K562 (cell line): ENCODE measurements at regions not wholly inside any gene's neighbourhood (a gene's known extent, or its start where the extent isn't known, plus 50 kb on each side); places are given as distances from the start of the nearest gene placed in this dataset.

ENCODE experiments used
- ATAC-seq: fragments of 200-7000 bp; cut with Tn5 transposase; 3 replicates; pipeline ENCODE4 v1.9.1; 2020; ENCODE audit warnings: moderate library complexity
- BruUV-seq: library from RNA; stranded (reverse); fragments of 400-500 nt; replicated peaks from 2 replicates; lab custom pipeline; 2021; lab: Mats Ljungman, UMichigan
- CTCF ChIA-PET: fragments of 300-600 bp; formaldehyde crosslinking; extraction: SDS; loops from one replicate; lab custom pipeline; 2021; ENCODE audit warnings: low intra/inter-chr PET ratio; lab: Yijun Ruan, JAX
- POLR2A ChIA-PET: fragments of 300-600, 350-650 bp; sonication (Branson Sonifier 250); formaldehyde crosslinking; extraction: SDS; loops from one replicate; lab custom pipeline; 2021; ENCODE audit warnings: antibody characterized with exemption, inconsistent platforms; lab: Yijun Ruan, JAX
- DNase-seq, 4 experiments: peaks; one replicate each; pipeline versions ENCODE4 v3.0.0 to v3.0.0-alpha.2; 2011 to 2018; ENCODE audit warnings: low spot score in 3 of 4, mixed read lengths in 3 of 4; ENCODE audit errors: extremely low read depth in 1 of 4
- FAIRE-seq: peaks from 2 replicates; lab custom pipeline; 2011; peaks lifted over from hg19 to GRCh38; lab: Jason Lieb, UNC
- H2AFZ ChIP-seq: 2 replicates; pipeline ENCODE4 v1.6.0; 2011; ENCODE audit warnings: low read depth, low read length, control low read depth, inconsistent platforms
- H3K27ac ChIP-seq: fragments of 200-600 bp; 3 replicates; pipeline ENCODE4 v1.8.0; 2011; ENCODE audit warnings: low read depth, mild to moderate bottlenecking, control low read depth, inconsistent platforms, low read length, moderate library complexity, mixed read lengths; ENCODE audit errors: extremely low read depth
- H3K27me3 ChIP-seq, 2 experiments: fragments of 300-600 bp in 1 of 2; 2 replicates in 1 of 2; 3 replicates in 1 of 2; pipeline versions ENCODE4 v1.6.0 to v1.8.0; 2011; ENCODE audit warnings: inconsistent platforms in 2 of 2, low read length in 2 of 2, mild to moderate bottlenecking in 1 of 2, mixed read lengths in 1 of 2, moderate library complexity in 1 of 2; ENCODE audit not compliant: control insufficient read depth in 2 of 2, insufficient read depth in 2 of 2
- H3K36me3 ChIP-seq: fragments of 300-600 bp; 3 replicates; pipeline ENCODE4 v1.8.0; 2011; ENCODE audit warnings: mild to moderate bottlenecking, low read length, inconsistent platforms; ENCODE audit not compliant: control insufficient read depth, insufficient read depth
- H3K4me1 ChIP-seq, 2 experiments: fragments of 200-600 bp in 1 of 2; replicated peaks in 1 of 2; 2 replicates in 1 of 2; 3 replicates in 1 of 2; pipeline versions ENCODE4 v1.5.1 to v1.8.0; 2011; ENCODE audit warnings: inconsistent platforms in 2 of 2, low read length in 2 of 2, mild to moderate bottlenecking in 1 of 2, mixed read lengths in 1 of 2, moderate library complexity in 1 of 2; ENCODE audit not compliant: control insufficient read depth in 2 of 2, insufficient read depth in 2 of 2
- H3K4me2 ChIP-seq: 2 replicates; pipeline ENCODE4 v1.6.1; 2011; ENCODE audit warnings: low read length, control low read depth, inconsistent platforms, mixed read lengths; ENCODE audit not compliant: insufficient read depth
- H3K4me3 ChIP-seq: fragments of 200-600 bp; sonication (generic), shearing (Covaris generic); 2 replicates; pipeline ENCODE4 v1.5.1; 2016; ENCODE audit warnings: control low read depth, inconsistent platforms
- H3K79me2 ChIP-seq: fragments of 200-600 bp; 3 replicates; pipeline ENCODE4 v1.8.0; 2011; ENCODE audit warnings: low read length, inconsistent platforms; ENCODE audit not compliant: control insufficient read depth, insufficient read depth
- H3K9ac ChIP-seq, 2 experiments: 2 replicates each; pipeline versions ENCODE4 v1.6.0 to v1.6.1; 2011; ENCODE audit warnings: low read depth in 2 of 2, low read length in 2 of 2, control low read depth in 1 of 2, inconsistent platforms in 1 of 2, mild to moderate bottlenecking in 1 of 2, mixed read lengths in 1 of 2; ENCODE audit not compliant: insufficient read depth in 1 of 2
- H3K9me1 ChIP-seq: one replicate; pipeline ENCODE4 v1.6.0; 2011; ENCODE audit warnings: inconsistent platforms, mild to moderate bottlenecking, low read length, moderate library complexity; ENCODE audit not compliant: control insufficient read depth, insufficient read depth
- H3K9me3 ChIP-seq: replicated peaks from 2 replicates; pipeline ENCODE4 v1.5.1; 2011; ENCODE audit warnings: low read depth, low read length, inconsistent platforms; ENCODE audit not compliant: control insufficient read depth, insufficient read depth
- H4K20me1 ChIP-seq: replicated peaks from 2 replicates; pipeline ENCODE4 v1.6.1; 2011; ENCODE audit warnings: low read length, inconsistent platforms, mixed read lengths; ENCODE audit not compliant: control insufficient read depth, insufficient read depth
- BMI1 ChIP-seq: fragments of 150-350 bp; IDR thresholded peaks from 2 replicates; pipeline ENCODE4 v1.6.1; 2014; ENCODE audit warnings: low read length
- FOXK2 ChIP-seq, 2 experiments: fragments of 450-650 bp; IDR thresholded peaks in 1 of 2; conservative IDR thresholded peaks in 1 of 2; 2 replicates each; pipeline ENCODE4 v1.6.1; 2016; ENCODE audit warnings: low read depth in 2 of 2, mild to moderate bottlenecking in 1 of 2
- ZNF124 ChIP-seq: sonication (generic); formaldehyde crosslinking; IDR thresholded peaks from 2 replicates; pipeline ENCODE4 v1.8.1; 2022; ENCODE audit warnings: missing genetic modification reagents
- ZNF316 ChIP-seq: fragments of 450-650 bp; IDR thresholded peaks from 2 replicates; pipeline ENCODE4 v1.6.1; 2016
- WGBS: fragments of 100-300 bp; shearing (Covaris generic); methylation state at CpG from one replicate; pipeline ENCODE4 v1.1.6; 2016; ENCODE audit warnings: low coverage, mixed read lengths; ENCODE audit not compliant: insufficient coverage; ENCODE audit errors: missing lambda C conversion rate; 5-methylcytosine and 5-hydroxymethylcytosine counted together
- in situ Hi-C: fragments of 300-500 bp; cut with MboI; formaldehyde crosslinking; loops from 4 replicates; pipeline ENCODE4 v1.15.0; 2018; ENCODE audit warnings: inconsistent platforms, mixed read lengths
- intact Hi-C: fragments of 100-400 bp; cut with micrococcal nuclease; formaldehyde crosslinking; loops from 2 replicates; pipeline ENCODE4 v1.14.2; 2022
- TF ChIP-seq, protein P1 (sequence below): fragments of 250-450 bp; sonication (Bioruptor Pico); IDR thresholded peaks from 2 replicates; pipeline ENCODE4 v1.4.0; 2020; ENCODE audit warnings: mild to moderate bottlenecking, moderate library complexity
- TF ChIP-seq, protein P2 (sequence below): fragments of 250-450 bp; sonication (Bioruptor Pico); IDR thresholded peaks from 2 replicates; pipeline ENCODE4 v1.5.0; 2021
- TF ChIP-seq, protein P3 (sequence below): fragments of 450-650 bp; IDR thresholded peaks from 2 replicates; pipeline ENCODE4 v1.6.1; 2016; ENCODE audit warnings: mild to moderate bottlenecking
- TF ChIP-seq, protein P4 (sequence below): sonication (generic); formaldehyde crosslinking; IDR thresholded peaks from 2 replicates; pipeline ENCODE4 v1.8.1; 2022; ENCODE audit warnings: missing genetic modification reagents

DNA sequence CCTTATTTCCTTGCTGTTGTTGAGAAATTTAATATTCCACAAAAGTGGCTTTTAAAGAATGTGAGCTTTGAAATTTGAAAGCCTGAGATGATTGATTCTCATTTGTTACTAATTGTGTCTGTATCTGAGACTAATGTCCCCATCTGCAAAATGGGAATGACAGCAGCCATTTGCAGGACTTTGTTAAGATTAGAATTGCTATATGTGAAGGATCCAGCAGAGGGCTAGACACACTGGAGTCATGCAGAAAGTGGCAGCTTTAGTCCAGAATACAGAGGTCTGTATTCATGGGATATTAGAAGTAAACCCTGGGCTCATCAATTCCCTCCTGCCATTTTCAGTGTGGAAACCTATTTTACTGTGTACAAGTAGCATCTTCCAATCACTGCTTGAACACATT is 296.5 kb upstream of the GYPC start (continued):
- TF ChIP-seq, protein P1, sequence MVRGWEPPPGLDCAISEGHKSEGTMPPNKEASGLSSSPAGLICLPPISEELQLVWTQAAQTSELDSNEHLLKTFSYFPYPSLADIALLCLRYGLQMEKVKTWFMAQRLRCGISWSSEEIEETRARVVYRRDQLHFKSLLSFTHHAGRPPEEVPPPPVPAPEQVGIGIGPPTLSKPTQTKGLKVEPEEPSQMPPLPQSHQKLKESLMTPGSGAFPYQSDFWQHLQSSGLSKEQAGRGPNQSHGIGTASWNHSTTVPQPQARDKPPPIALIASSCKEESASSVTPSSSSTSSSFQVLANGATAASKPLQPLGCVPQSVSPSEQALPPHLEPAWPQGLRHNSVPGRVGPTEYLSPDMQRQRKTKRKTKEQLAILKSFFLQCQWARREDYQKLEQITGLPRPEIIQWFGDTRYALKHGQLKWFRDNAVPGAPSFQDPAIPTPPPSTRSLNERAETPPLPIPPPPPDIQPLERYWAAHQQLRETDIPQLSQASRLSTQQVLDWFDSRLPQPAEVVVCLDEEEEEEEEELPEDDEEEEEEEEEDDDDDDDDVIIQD (CRISPR knock-in tag) = no peak
- no peak for TF ChIP-seq FOXK2 (conservative IDR thresholded peaks at IDR 0.05 in 1 of 2, IDR thresholded peaks at IDR 0.05 in 1 of 2; ENCODE audit: low read depth in 2 of 2)
- no peak for TF ChIP-seq BMI1

DNA sequence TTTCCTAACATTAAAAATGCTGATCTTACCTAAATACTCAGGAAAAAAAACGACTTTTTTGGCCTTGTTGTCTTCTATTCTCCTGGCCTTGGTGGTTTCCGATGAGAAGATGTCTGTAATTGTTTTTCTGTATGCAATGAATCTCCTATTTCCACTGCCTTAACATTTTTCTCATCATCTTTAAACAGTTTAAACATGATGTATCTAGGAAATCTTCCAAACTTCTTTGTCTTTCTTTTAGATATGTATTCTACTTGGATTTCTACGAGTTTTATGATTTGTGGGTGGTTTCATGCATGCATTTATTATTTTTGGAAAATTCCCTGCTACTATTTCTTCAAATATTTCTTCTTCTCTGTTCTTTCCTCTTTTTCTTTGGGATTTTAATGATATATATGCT is 288.6 kb upstream of the GYPC start:
- POLR2A ChIA-PET = no interaction called here
- no TSS peak for BruUV-seq
- intact Hi-C loops = no loop called here
- 0% methylated on average over 3 of the region's 3 CpGs for WGBS
- TF ChIP-seq, protein P2, sequence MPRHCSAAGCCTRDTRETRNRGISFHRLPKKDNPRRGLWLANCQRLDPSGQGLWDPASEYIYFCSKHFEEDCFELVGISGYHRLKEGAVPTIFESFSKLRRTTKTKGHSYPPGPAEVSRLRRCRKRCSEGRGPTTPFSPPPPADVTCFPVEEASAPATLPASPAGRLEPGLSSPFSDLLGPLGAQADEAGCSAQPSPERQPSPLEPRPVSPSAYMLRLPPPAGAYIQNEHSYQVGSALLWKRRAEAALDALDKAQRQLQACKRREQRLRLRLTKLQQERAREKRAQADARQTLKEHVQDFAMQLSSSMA = no peak
- TF ChIP-seq, protein P3, sequence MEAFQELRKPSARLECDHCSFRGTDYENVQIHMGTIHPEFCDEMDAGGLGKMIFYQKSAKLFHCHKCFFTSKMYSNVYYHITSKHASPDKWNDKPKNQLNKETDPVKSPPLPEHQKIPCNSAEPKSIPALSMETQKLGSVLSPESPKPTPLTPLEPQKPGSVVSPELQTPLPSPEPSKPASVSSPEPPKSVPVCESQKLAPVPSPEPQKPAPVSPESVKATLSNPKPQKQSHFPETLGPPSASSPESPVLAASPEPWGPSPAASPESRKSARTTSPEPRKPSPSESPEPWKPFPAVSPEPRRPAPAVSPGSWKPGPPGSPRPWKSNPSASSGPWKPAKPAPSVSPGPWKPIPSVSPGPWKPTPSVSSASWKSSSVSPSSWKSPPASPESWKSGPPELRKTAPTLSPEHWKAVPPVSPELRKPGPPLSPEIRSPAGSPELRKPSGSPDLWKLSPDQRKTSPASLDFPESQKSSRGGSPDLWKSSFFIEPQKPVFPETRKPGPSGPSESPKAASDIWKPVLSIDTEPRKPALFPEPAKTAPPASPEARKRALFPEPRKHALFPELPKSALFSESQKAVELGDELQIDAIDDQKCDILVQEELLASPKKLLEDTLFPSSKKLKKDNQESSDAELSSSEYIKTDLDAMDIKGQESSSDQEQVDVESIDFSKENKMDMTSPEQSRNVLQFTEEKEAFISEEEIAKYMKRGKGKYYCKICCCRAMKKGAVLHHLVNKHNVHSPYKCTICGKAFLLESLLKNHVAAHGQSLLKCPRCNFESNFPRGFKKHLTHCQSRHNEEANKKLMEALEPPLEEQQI = no peak
- TF ChIP-seq ZNF124 (CRISPR knock-in tag) (no peak), ZNF316 (0 out of 2 replicates have a peak, but pooled peaks have one; percentile 5)
- TF ChIP-seq, protein P4, sequence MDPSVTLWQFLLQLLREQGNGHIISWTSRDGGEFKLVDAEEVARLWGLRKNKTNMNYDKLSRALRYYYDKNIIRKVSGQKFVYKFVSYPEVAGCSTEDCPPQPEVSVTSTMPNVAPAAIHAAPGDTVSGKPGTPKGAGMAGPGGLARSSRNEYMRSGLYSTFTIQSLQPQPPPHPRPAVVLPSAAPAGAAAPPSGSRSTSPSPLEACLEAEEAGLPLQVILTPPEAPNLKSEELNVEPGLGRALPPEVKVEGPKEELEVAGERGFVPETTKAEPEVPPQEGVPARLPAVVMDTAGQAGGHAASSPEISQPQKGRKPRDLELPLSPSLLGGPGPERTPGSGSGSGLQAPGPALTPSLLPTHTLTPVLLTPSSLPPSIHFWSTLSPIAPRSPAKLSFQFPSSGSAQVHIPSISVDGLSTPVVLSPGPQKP (CRISPR knock-in tag) = no peak
- TF ChIP-seq, all 486 proteins: peak for 1
- H3K9ac ChIP-seq = no peak overlapping the region
- H3K27me3 ChIP-seq = no peaks in the 10 kb centered on the region
- FAIRE-seq = no peak
- H3K4me1 ChIP-seq = no peaks in the 10 kb centered on the region
- no peaks in the 10 kb centered on the region for H3K9me1 ChIP-seq
- in situ Hi-C loops = no loop called here
- H3K4me2 ChIP-seq = no peak overlapping the region
- H3K36me3 ChIP-seq = no peaks in the 10 kb centered on the region
- no peaks in the 10 kb centered on the region for H3K9me3 ChIP-seq
- ATAC-seq = no peak
- no peak overlapping the region for H3K27ac ChIP-seq
- DNase-seq = no peak
- CTCF ChIA-PET = no interaction called here
- no peaks in the 10 kb centered on the region; the same call in 1 of the 2 replicates for H4K20me1 ChIP-seq
- no peak overlapping the region for H2AFZ ChIP-seq
- no peaks in the 10 kb centered on the region for H3K79me2 ChIP-seq
- no peak overlapping the region for H3K4me3 ChIP-seq
